ENCODE measurements at regions not wholly inside any gene's neighbourhood (a gene's known extent, or its start where the extent isn't known, plus 50 kb on each side); places are given as distances from the start of the nearest gene placed in this dataset.

GRCh38 chr6:112660626-112661025 lies 313.5 kb downstream of the RFPL4B start:
- Histone ChIP-seq H3K27ac (no peak overlapping the region), H3K27me3 (no peaks in the 10 kb centered on the region), H3K4me3 (no peak overlapping the region), H3K9me3 (no peaks in the 10 kb centered on the region), H3K36me3 (no peaks in the 10 kb centered on the region), H3K4me1 (ENCODE audit: insufficient read depth) (peaks cover 2% of the 10 kb centered on the region)
- no peak for DNase-seq
- intact Hi-C loops (cut with DNase I): no loop called here
- 92 to 97% (median 94%) methylated on average over 2 of the region's 2 CpGs for WGBS, 3 donors
- TF ChIP-seq EP300 (IDR thresholded peaks at IDR 0.05): no peak
- no peak for TF ChIP-seq POLR2A (IDR thresholded peaks at IDR 0.05)
- no peak for TF ChIP-seq CTCF (IDR thresholded peaks at IDR 0.05)

- no peaks in the 10 kb centered on the region for H3K27me3 ChIP-seq
- intact Hi-C loops (cut with DNase I): no loop called here
- TF ChIP-seq EP300 (IDR thresholded peaks at IDR 0.05) (no peak), POLR2A (IDR thresholded peaks at IDR 0.05) (no peak), CTCF (IDR thresholded peaks at IDR 0.05) (no peak)
- no peak overlapping the region for H3K27ac ChIP-seq
- no peaks in the 10 kb centered on the region for H3K9me3 ChIP-seq
- DNase-seq: no peak
- H3K4me3 ChIP-seq: no peak overlapping the region
- H3K36me3 ChIP-seq: no peaks in the 10 kb centered on the region
- H3K4me1 ChIP-seq (ENCODE audit: insufficient read depth): peaks cover 2% of the 10 kb centered on the region
- WGBS, 3 donors: 87 to 91% (median 87%) methylated on average over 4 of the region's 4 CpGs
These were observed 316.6 kb downstream of the RFPL4B start for GRCh38 chr6:112663698-112664097.

- no peaks in the 10 kb centered on the region for H3K27me3 ChIP-seq
- no peak overlapping the region for H3K27ac ChIP-seq
- no peak for DNase-seq
- peaks cover 2% of the 10 kb centered on the region for H3K4me1 ChIP-seq (ENCODE audit: insufficient read depth)
- H3K36me3 ChIP-seq: no peaks in the 10 kb centered on the region
- no peaks in the 10 kb centered on the region for H3K9me3 ChIP-seq
- intact Hi-C loops (cut with DNase I): no loop called here
- H3K4me3 ChIP-seq: no peak overlapping the region
- WGBS, 3 donors: 21 to 51% (median 39%) methylated on average over 2 of the region's 2 CpGs
- TF ChIP-seq CTCF (IDR thresholded peaks at IDR 0.05) (no peak), EP300 (IDR thresholded peaks at IDR 0.05) (no peak), POLR2A (IDR thresholded peaks at IDR 0.05) (no peak)
These were observed 318.0 kb downstream of the RFPL4B start for GRCh38 chr6:112665114-112665513.

GRCh38 chr6:112665815-112666214 lies 318.7 kb downstream of the RFPL4B start:
- Histone ChIP-seq H3K9me3 (no peaks in the 10 kb centered on the region), H3K36me3 (no peaks in the 10 kb centered on the region), H3K27ac (no peak overlapping the region), H3K4me1 (ENCODE audit: insufficient read depth) (peaks cover 2% of the 10 kb centered on the region), H3K4me3 (no peak overlapping the region), H3K27me3 (no peaks in the 10 kb centered on the region)
- no peak for TF ChIP-seq POLR2A (IDR thresholded peaks at IDR 0.05)
- TF ChIP-seq EP300 (IDR thresholded peaks at IDR 0.05): no peak
- no peak for TF ChIP-seq CTCF (IDR thresholded peaks at IDR 0.05)
- 94 to 96% (median 96%) methylated on average over 1 of the region's 1 CpG for WGBS, 3 donors
- DNase-seq: no peak
- intact Hi-C loops (cut with DNase I): no loop called here

- Histone ChIP-seq H3K27me3 (no peaks in the 10 kb centered on the region), H3K4me3 (no peak overlapping the region), H3K36me3 (no peaks in the 10 kb centered on the region), H3K9me3 (no peaks in the 10 kb centered on the region), H3K4me1 (ENCODE audit: insufficient read depth) (peaks cover 2% of the 10 kb centered on the region), H3K27ac (no peak overlapping the region)
- no peak for DNase-seq
- TF ChIP-seq POLR2A (IDR thresholded peaks at IDR 0.05): no peak
- TF ChIP-seq EP300 (IDR thresholded peaks at IDR 0.05): no peak
- TF ChIP-seq CTCF (IDR thresholded peaks at IDR 0.05): no peak
- intact Hi-C loops (cut with DNase I): no loop called here
These were observed 320.3 kb downstream of the RFPL4B start for GRCh38 chr6:112667427-112667826.

Measured in ovary (tissue), 7 donors.